ENCODE measurements at regions not wholly inside any gene's neighbourhood (a gene's known extent, or its start where the extent isn't known, plus 50 kb on each side); places are given as distances from the start of the nearest gene placed in this dataset.
A peak's percentile ranks its signal among the peaks of the same experiment; 100 is the strongest.

DNA sequence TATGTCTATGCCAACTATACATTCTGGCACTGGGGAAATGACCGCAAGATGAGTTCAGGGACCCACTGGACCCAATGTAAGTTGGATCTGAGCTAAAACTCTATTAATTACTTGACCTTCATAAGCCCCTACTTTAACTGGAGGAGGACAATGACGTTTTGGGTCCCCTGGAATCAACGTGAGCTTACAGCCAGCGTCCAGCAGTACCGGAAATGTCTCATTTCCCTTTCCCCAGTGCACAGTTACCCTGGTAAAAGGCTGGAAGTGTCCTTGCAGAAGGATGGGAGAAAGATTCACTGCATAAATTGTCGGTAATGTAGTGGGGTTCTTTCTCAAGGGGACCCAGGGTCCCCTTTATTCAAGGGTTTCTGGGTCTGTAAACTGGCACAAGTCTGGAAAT, 1297.6 kb upstream of the ACVR2A start:
- H2BK5ac ChIP-seq (ENCODE audit: low read depth, low read length, poor library complexity, severe bottlenecking): no peak overlapping the region
- no peak overlapping the region for H3K4me2 ChIP-seq (ENCODE audit: low read length, poor library complexity, severe bottlenecking)
- H2BK15ac ChIP-seq (ENCODE audit: low read depth, poor library complexity, severe bottlenecking): no peak overlapping the region
- no peaks in the 10 kb centered on the region for H3K27me3 ChIP-seq (ENCODE audit: control insufficient read depth in 1 of 2, insufficient read depth in 1 of 2, low read length in 2 of 2)
- no peak overlapping the region for H2BK120ac ChIP-seq (ENCODE audit: low read depth, low read length)
- H3K27ac ChIP-seq (ENCODE audit: low read length, poor library complexity, severe bottlenecking): no peak overlapping the region
- H3K4ac ChIP-seq (ENCODE audit: low read depth in 1 of 2, low read length in 2 of 2): no peak overlapping the region
- no peak overlapping the region for H3K18ac ChIP-seq (ENCODE audit: low read depth in 1 of 2, low read length in 2 of 2)
- H3K9me3 ChIP-seq (ENCODE audit: control insufficient read depth, low read length): no peaks in the 10 kb centered on the region
- H3K4me1 ChIP-seq (ENCODE audit: control insufficient read depth, insufficient read depth, low read depth, low read length): no peaks in the 10 kb centered on the region
- H2AFZ ChIP-seq (ENCODE audit: low read depth, low read length): no peak overlapping the region
- no peak overlapping the region for H3K14ac ChIP-seq (ENCODE audit: low read length in 2 of 2)
- 93% methylated on average over 6 of the region's 6 CpGs for WGBS
- no peak overlapping the region for H3K23ac ChIP-seq (ENCODE audit: low read length in 2 of 2)
- H3K4me3 ChIP-seq (ENCODE audit: insufficient read depth in 1 of 2, low read depth in 1 of 2, low read length in 2 of 2): no peak overlapping the region
- no peaks in the 10 kb centered on the region for H3K79me1 ChIP-seq (replicated peaks; ENCODE audit: low read length, poor library complexity, severe bottlenecking)
- no peak overlapping the region for H3K9ac ChIP-seq (ENCODE audit: low read length)
- no peak overlapping the region for H4K91ac ChIP-seq (ENCODE audit: low read length)
- no peak for DNase-seq
- no peak overlapping the region for H4K8ac ChIP-seq (ENCODE audit: low read length)
- no peak overlapping the region for H2BK12ac ChIP-seq (ENCODE audit: low read length in 2 of 2)
- no peaks in the 10 kb centered on the region for H3K36me3 ChIP-seq (ENCODE audit: control insufficient read depth in 1 of 2, insufficient read depth in 2 of 2, low read depth in 1 of 2, low read length in 2 of 2)
- H2AK5ac ChIP-seq (ENCODE audit: low read length, severe bottlenecking): no peak overlapping the region

DNA sequence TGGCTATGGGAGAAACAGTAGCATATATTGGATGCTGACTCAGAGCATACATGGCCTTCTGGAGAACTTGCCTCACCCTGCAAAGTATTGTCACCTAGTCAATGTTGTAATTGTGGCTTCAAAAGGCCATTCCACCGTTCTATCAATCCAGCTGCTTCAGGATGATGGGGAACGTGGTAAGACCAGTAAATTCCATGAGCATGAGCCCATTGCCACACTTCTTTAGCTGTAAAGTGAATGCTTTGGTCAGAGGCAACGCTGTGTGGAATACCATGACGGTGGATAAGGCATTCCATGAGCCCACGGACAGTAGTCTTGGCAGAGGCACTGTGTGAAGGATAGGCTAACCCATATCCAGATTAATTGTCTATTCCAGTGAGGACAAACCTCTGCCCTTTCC, 1300.1 kb upstream of the ACVR2A start:
- Histone ChIP-seq H3K4me3 (ENCODE audit: insufficient read depth in 1 of 2, low read depth in 1 of 2, low read length in 2 of 2) (no peak overlapping the region), H4K8ac (ENCODE audit: low read length) (no peak overlapping the region), H3K9ac (ENCODE audit: low read length) (no peak overlapping the region), H3K79me1 (replicated peaks; ENCODE audit: low read length, poor library complexity, severe bottlenecking) (no peaks in the 10 kb centered on the region), H2AFZ (ENCODE audit: low read depth, low read length) (no peak overlapping the region), H4K91ac (ENCODE audit: low read length) (no peak overlapping the region), H3K36me3 (ENCODE audit: control insufficient read depth in 1 of 2, insufficient read depth in 2 of 2, low read depth in 1 of 2, low read length in 2 of 2) (no peaks in the 10 kb centered on the region), H3K4me1 (ENCODE audit: control insufficient read depth, insufficient read depth, low read depth, low read length) (no peaks in the 10 kb centered on the region), H3K27ac (ENCODE audit: low read length, poor library complexity, severe bottlenecking) (no peak overlapping the region), H2BK5ac (ENCODE audit: low read depth, low read length, poor library complexity, severe bottlenecking) (no peak overlapping the region), H3K4ac (ENCODE audit: low read depth in 1 of 2, low read length in 2 of 2) (no peak overlapping the region), H3K4me2 (ENCODE audit: low read length, poor library complexity, severe bottlenecking) (no peak overlapping the region), H3K18ac (ENCODE audit: low read depth in 1 of 2, low read length in 2 of 2) (no peak overlapping the region), H3K9me3 (ENCODE audit: control insufficient read depth, low read length) (no peaks in the 10 kb centered on the region), H3K27me3 (ENCODE audit: control insufficient read depth in 1 of 2, insufficient read depth in 1 of 2, low read length in 2 of 2) (no peaks in the 10 kb centered on the region), H3K23ac (ENCODE audit: low read length in 2 of 2) (no peak overlapping the region), H2BK12ac (ENCODE audit: low read length in 2 of 2) (no peak overlapping the region), H3K14ac (ENCODE audit: low read length in 2 of 2) (no peak overlapping the region), H2BK15ac (ENCODE audit: low read depth, poor library complexity, severe bottlenecking) (no peak overlapping the region), H2BK120ac (ENCODE audit: low read depth, low read length) (no peak overlapping the region), H2AK5ac (ENCODE audit: low read length, severe bottlenecking) (no peak overlapping the region)
- DNase-seq: no peak
- 90% methylated on average over 5 of the region's 5 CpGs for WGBS

DNA sequence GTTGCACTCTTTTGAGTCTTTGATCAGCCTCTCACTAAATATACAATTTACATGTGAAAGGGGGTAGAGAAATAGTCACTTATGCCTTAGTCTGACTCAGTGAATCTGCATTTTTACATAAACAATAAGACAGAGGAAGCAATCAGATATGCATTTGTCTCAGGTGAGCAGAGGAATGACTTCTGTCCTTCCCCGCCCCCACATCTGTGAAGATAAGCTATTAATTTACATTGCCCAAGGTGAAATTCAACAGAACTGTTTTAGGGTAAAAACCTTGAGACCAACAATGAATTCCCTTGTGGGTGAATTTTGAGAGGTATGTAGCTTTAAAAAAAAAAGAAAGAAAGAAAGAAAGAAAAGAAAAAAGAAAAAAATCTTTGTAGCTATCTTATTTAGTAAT, 1302.9 kb upstream of the ACVR2A start:
- Histone ChIP-seq H3K4me1 (ENCODE audit: control insufficient read depth, insufficient read depth, low read depth, low read length) (no peaks in the 10 kb centered on the region), H4K8ac (ENCODE audit: low read length) (no peak overlapping the region), H3K79me1 (replicated peaks; ENCODE audit: low read length, poor library complexity, severe bottlenecking) (no peaks in the 10 kb centered on the region), H3K36me3 (ENCODE audit: control insufficient read depth in 1 of 2, insufficient read depth in 2 of 2, low read depth in 1 of 2, low read length in 2 of 2) (no peaks in the 10 kb centered on the region), H3K27me3 (ENCODE audit: control insufficient read depth in 1 of 2, insufficient read depth in 1 of 2, low read length in 2 of 2) (no peaks in the 10 kb centered on the region), H2BK15ac (ENCODE audit: low read depth, poor library complexity, severe bottlenecking) (no peak overlapping the region), H2BK5ac (ENCODE audit: low read depth, low read length, poor library complexity, severe bottlenecking) (no peak overlapping the region), H3K4me2 (ENCODE audit: low read length, poor library complexity, severe bottlenecking) (no peak overlapping the region), H3K14ac (ENCODE audit: low read length in 2 of 2) (no peak overlapping the region), H3K9me3 (ENCODE audit: control insufficient read depth, low read length) (no peaks in the 10 kb centered on the region), H3K4ac (ENCODE audit: low read depth in 1 of 2, low read length in 2 of 2) (no peak overlapping the region), H4K91ac (ENCODE audit: low read length) (no peak overlapping the region), H3K9ac (ENCODE audit: low read length) (no peak overlapping the region), H3K23ac (ENCODE audit: low read length in 2 of 2) (no peak overlapping the region), H2AK5ac (ENCODE audit: low read length, severe bottlenecking) (no peak overlapping the region), H3K27ac (ENCODE audit: low read length, poor library complexity, severe bottlenecking) (no peak overlapping the region), H2BK120ac (ENCODE audit: low read depth, low read length) (no peak overlapping the region), H3K18ac (ENCODE audit: low read depth in 1 of 2, low read length in 2 of 2) (no peak overlapping the region), H2AFZ (ENCODE audit: low read depth, low read length) (no peak overlapping the region), H2BK12ac (ENCODE audit: low read length in 2 of 2) (no peak overlapping the region), H3K4me3 (ENCODE audit: insufficient read depth in 1 of 2, low read depth in 1 of 2, low read length in 2 of 2) (no peak overlapping the region)
- DNase-seq: no peak
- no CpG with 5 or more reads among the region's 1 CpG for WGBS

DNA sequence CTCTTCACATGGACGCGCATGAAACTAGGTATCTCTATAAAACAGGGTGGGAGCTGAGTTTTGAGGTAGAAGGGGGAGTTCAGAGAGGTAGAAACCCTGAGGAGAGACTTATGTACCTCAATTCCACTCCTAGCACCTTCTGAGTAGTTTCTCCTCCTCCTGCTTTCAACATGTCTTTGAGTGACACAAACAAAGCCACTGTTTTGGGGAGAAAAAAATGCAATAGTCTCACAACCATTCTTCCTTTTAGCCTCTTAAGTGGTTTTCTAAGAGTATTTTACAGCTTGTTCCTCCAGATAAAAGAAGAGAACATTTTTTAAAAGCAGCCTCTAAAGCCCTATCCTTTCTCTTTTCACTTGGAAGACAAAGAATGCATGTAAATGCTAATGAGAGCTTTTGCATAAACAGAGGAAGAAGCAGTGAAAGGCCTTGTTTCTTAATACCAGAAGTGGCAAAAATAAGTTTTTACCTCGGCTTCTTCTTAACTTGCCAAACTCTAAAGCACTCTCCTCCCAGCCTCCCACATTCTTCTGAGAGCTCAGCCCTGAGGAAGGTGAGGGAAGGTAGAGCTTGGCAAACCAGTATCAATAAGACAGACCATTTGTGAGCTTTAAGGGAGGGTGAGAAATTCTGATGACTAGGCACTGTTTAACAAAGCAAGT, 1304.4 kb upstream of the ACVR2A start:
- Histone ChIP-seq H2BK12ac (ENCODE audit: low read length in 2 of 2) (no peak overlapping the region), H3K9ac (ENCODE audit: low read length) (no peak overlapping the region), H3K23ac (ENCODE audit: low read length in 2 of 2) (no peak overlapping the region), H3K14ac (ENCODE audit: low read length in 2 of 2) (no peak overlapping the region), H2BK15ac (ENCODE audit: low read depth, poor library complexity, severe bottlenecking) (no peak overlapping the region), H3K79me1 (replicated peaks; ENCODE audit: low read length, poor library complexity, severe bottlenecking) (no peaks in the 10 kb centered on the region), H3K27me3 (ENCODE audit: control insufficient read depth in 1 of 2, insufficient read depth in 1 of 2, low read length in 2 of 2) (no peaks in the 10 kb centered on the region), H3K4me2 (ENCODE audit: low read length, poor library complexity, severe bottlenecking) (no peak overlapping the region), H3K9me3 (ENCODE audit: control insufficient read depth, low read length) (peaks cover 3% of the 10 kb centered on the region), H2BK120ac (ENCODE audit: low read depth, low read length) (no peak overlapping the region), H4K8ac (ENCODE audit: low read length) (no peak overlapping the region), H3K4me1 (ENCODE audit: control insufficient read depth, insufficient read depth, low read depth, low read length) (no peaks in the 10 kb centered on the region), H3K36me3 (ENCODE audit: control insufficient read depth in 1 of 2, insufficient read depth in 2 of 2, low read depth in 1 of 2, low read length in 2 of 2) (no peaks in the 10 kb centered on the region), H2AFZ (ENCODE audit: low read depth, low read length) (no peak overlapping the region), H4K91ac (ENCODE audit: low read length) (no peak overlapping the region), H3K27ac (ENCODE audit: low read length, poor library complexity, severe bottlenecking) (no peak overlapping the region), H3K4ac (ENCODE audit: low read depth in 1 of 2, low read length in 2 of 2) (no peak overlapping the region), H3K18ac (ENCODE audit: low read depth in 1 of 2, low read length in 2 of 2) (peak overlapping the region in 1 of 2 experiments; percentile 56), H2BK5ac (ENCODE audit: low read depth, low read length, poor library complexity, severe bottlenecking) (no peak overlapping the region), H2AK5ac (ENCODE audit: low read length, severe bottlenecking) (no peak overlapping the region), H3K4me3 (ENCODE audit: insufficient read depth in 1 of 2, low read depth in 1 of 2, low read length in 2 of 2) (no peak overlapping the region)
- WGBS: 27% methylated on average over 2 of the region's 3 CpGs
- peak; percentile 9 for DNase-seq
